CD1c-positive myeloid dendritic cell (primary cell): ENCODE measurements at regions not wholly inside any gene's neighbourhood (a gene's known extent, or its start where the extent isn't known, plus 50 kb on each side); places are given as distances from the start of the nearest gene placed in this dataset.

Source experiments
- DNase-seq: peaks from one replicate; pipeline ENCODE4 v3.0.0-alpha.2; 2016; ENCODE audit errors: extremely low spot score

DNA sequence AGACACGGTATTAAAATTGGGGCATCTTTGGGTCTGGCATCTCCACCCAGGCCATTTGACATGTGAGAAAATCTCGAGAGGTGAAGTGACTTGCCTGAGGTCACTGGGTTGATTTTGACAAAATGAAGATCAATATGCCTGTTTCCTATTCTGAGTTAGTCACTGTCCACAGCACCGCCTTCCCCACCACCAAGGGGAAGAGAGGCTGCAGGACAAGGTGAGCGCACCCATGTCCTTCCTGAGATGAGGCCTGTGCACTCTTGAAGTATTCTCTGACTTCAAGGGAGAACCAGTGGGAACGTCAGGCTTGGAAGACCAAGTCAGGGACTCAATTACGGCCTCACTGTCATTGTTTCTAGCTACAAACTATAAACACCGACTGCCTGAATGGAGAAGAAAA, 49.9 kb upstream of the WSB1 start:
- DNase-seq = peak; percentile 40
